AG20443 (cell line): ENCODE measurements at regions not wholly inside any gene's neighbourhood (a gene's known extent, or its start where the extent isn't known, plus 50 kb on each side); places are given as distances from the start of the nearest gene placed in this dataset.
"Not testable (repeated sequence)": the region's sequence is repeated elsewhere in the genome, so short reads cannot be mapped to it uniquely, and the experiment has no call there.

ENCODE experiments used
- DNase-seq: peaks from one replicate; pipeline ENCODE4 v3.0.0; 2012; ENCODE audit warnings: low spot score, mixed read lengths

GRCh38 chr17:6255322-6255721 is 179.6 kb downstream of the AIPL1 start:
- no peak for DNase-seq

- DNase-seq, result no peak
Observed at GRCh38 chr17:6254036-6254435, 180.9 kb downstream of the AIPL1 start.

GRCh38 chr17:6251640-6252039 is 181.5 kb downstream of the WSCD1 start:
- not testable (repeated sequence) for DNase-seq

- DNase-seq, result no peak
Observed at GRCh38 chr17:6249732-6250131, 179.6 kb downstream of the WSCD1 start.

- DNase-seq, result no peak
Observed at GRCh38 chr17:6248061-6248460, 177.9 kb downstream of the WSCD1 start.

- no peak for DNase-seq
Observed at GRCh38 chr17:6245301-6246177, 175.4 kb downstream of the WSCD1 start.

- no peak for DNase-seq
Observed at GRCh38 chr17:6244796-6245195, 174.6 kb downstream of the WSCD1 start.

- no peak for DNase-seq
Observed at GRCh38 chr17:6244253-6244652, 174.1 kb downstream of the WSCD1 start.

- DNase-seq, result no peak
Observed at GRCh38 chr17:6243186-6243585, 173.0 kb downstream of the WSCD1 start.

GRCh38 chr17:6241996-6242395 is 171.8 kb downstream of the WSCD1 start:
- DNase-seq, result no peak

- DNase-seq, result no peak
Observed at GRCh38 chr17:6241381-6241780, 171.2 kb downstream of the WSCD1 start.

GRCh38 chr17:6240601-6241000 is 170.4 kb downstream of the WSCD1 start:
- DNase-seq, result no peak

GRCh38 chr17:6240001-6240400 is 169.8 kb downstream of the WSCD1 start:
- no peak for DNase-seq

GRCh38 chr17:6239241-6239798 is 169.1 kb downstream of the WSCD1 start:
- DNase-seq, result no peak

GRCh38 chr17:6233856-6234255 is 163.7 kb downstream of the WSCD1 start:
- DNase-seq, result no peak

GRCh38 chr17:6233339-6233738 is 163.2 kb downstream of the WSCD1 start:
- DNase-seq, result no peak

GRCh38 chr17:6232732-6233101 is 162.5 kb downstream of the WSCD1 start:
- DNase-seq, result no peak

GRCh38 chr17:6231886-6232731 is 161.9 kb downstream of the WSCD1 start:
- DNase-seq, result peak; percentile 39

- DNase-seq, result no peak
Observed at GRCh38 chr17:6231465-6231864, 161.3 kb downstream of the WSCD1 start.

GRCh38 chr17:6218333-6218732 is 148.2 kb downstream of the WSCD1 start:
- DNase-seq, result no peak

- DNase-seq, result no peak
Observed at GRCh38 chr17:6215071-6216035, 145.2 kb downstream of the WSCD1 start.

GRCh38 chr17:6213859-6214258 is 143.7 kb downstream of the WSCD1 start:
- DNase-seq, result no peak
